ENCODE measurements at regions not wholly inside any gene's neighbourhood (a gene's known extent, or its start where the extent isn't known, plus 50 kb on each side); places are given as distances from the start of the nearest gene placed in this dataset.

DNA sequence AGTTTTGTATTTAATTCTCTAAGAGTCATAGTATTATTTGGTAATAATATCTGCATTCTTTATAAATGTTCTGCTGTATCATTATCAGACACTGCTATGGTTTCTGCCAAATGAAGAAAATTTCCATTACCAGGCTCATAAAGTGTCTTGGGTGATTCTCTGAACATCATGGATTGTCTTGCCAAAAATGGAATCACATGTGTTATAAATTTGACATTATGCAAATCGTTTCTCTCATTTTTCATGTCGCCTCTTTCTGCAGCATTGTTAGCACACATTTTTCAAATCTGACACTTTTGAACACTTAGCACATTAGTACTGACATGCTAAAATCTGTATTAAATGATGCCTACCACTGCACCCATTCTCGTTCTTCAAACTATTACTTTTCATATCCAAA, 74.2 kb upstream of the NEK7 start:
- no peak for DNase-seq (ENCODE audit: low read depth)
- no peak for TF ChIP-seq CTCF (IDR thresholded peaks at IDR 0.05; ENCODE audit: control insufficient read depth, insufficient read depth, low read depth, low read length, missing control alignments)
- H3K4me3 ChIP-seq (ENCODE audit: control insufficient read depth, low read depth, low read length): no peak overlapping the region

GRCh38 chr1:198083549-198083948, 73.2 kb upstream of the NEK7 start:
- TF ChIP-seq CTCF (IDR thresholded peaks at IDR 0.05; ENCODE audit: control insufficient read depth, insufficient read depth, low read depth, low read length, missing control alignments): no peak
- no peak overlapping the region for H3K4me3 ChIP-seq (ENCODE audit: control insufficient read depth, low read depth, low read length)
- DNase-seq (ENCODE audit: low read depth): no peak

GRCh38 chr1:198084241-198084908, 72.4 kb upstream of the NEK7 start:
- H3K4me3 ChIP-seq (ENCODE audit: control insufficient read depth, low read depth, low read length): no peak overlapping the region
- DNase-seq (ENCODE audit: low read depth): no peak
- no peak for TF ChIP-seq CTCF (IDR thresholded peaks at IDR 0.05; ENCODE audit: control insufficient read depth, insufficient read depth, low read depth, low read length, missing control alignments)

- no peak for DNase-seq (ENCODE audit: low read depth)
- H3K4me3 ChIP-seq (ENCODE audit: control insufficient read depth, low read depth, low read length): no peak overlapping the region
- TF ChIP-seq CTCF (IDR thresholded peaks at IDR 0.05; ENCODE audit: control insufficient read depth, insufficient read depth, low read depth, low read length, missing control alignments): no peak
Observed at GRCh38 chr1:198086051-198086745, 70.6 kb upstream of the NEK7 start.

GRCh38 chr1:198087831-198088230, 69.0 kb upstream of the NEK7 start:
- TF ChIP-seq CTCF (IDR thresholded peaks at IDR 0.05; ENCODE audit: control insufficient read depth, insufficient read depth, low read depth, low read length, missing control alignments): no peak

DNA sequence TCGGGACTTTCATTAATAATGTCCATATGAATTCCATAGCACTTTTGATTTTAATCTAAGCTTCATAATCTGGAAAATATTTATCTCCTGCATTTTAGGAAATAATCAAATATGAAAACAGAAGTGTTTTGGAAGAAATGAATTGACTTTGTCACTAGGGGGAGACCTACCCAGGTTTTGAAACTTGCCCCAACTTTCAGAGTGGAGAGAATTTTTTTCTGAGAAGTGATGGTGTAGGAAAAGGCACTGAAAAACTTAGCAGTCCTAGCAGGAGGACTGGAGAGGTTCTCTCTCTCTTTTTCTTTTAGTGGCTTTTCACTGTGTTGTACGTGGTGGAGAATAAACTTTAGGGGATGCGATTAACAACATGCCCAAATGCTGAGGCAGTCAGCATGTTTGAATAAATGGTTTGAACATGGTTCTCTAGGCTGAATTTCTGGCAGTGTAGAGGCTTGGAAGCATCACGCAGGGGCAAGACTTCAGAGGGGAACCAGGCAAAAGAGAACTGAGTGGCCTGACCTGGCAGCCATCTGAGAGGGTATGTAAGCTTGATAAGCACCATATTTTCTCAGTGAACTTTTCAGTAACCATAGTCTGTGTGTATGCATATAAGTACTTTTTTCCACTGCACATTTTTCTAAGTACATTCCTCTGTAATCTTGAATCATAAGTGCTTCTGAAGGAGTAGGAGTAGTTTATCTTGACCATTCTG, 68.3 kb upstream of the NEK7 start:
- no peak for DNase-seq (ENCODE audit: low read depth)
- H3K4me3 ChIP-seq (ENCODE audit: control insufficient read depth, low read depth, low read length): peak overlapping the region; percentile 8; the same call in 1 of the 2 replicates
- TF ChIP-seq CTCF (IDR thresholded peaks at IDR 0.05; ENCODE audit: control insufficient read depth, insufficient read depth, low read depth, low read length, missing control alignments): peak; percentile 57

More at GRCh38 chr1:198087831-198088230, 69.0 kb upstream of the NEK7 start:
- no peak for DNase-seq (ENCODE audit: low read depth)
- no peak overlapping the region for H3K4me3 ChIP-seq (ENCODE audit: control insufficient read depth, low read depth, low read length)
